ENCODE measurements at regions not wholly inside any gene's neighbourhood (a gene's known extent, or its start where the extent isn't known, plus 50 kb on each side); places are given as distances from the start of the nearest gene placed in this dataset.

GRCh38 chr2:155357172-155357571 is 658.7 kb downstream of the KCNJ3 start:
- Mint-ChIP-seq H3K36me3 (ENCODE audit: insufficient read depth) (peaks cover 3% of the 10 kb centered on the region), H3K4me1 (ENCODE audit: low read depth) (no peaks in the 10 kb centered on the region), H3K27ac (no peak overlapping the region), H3K27me3 (no peaks in the 10 kb centered on the region), H3K9me3 (ENCODE audit: low read depth) (peaks cover 19% of the 10 kb centered on the region), H3K4me3 (ENCODE audit: low read depth) (no peak overlapping the region)
- no peak for TF ChIP-seq CTCF (IDR thresholded peaks at IDR 0.05; ENCODE audit: unreplicated experiment)
- DNase-seq (ENCODE audit: low spot score, unreplicated experiment), result no peak

DNA sequence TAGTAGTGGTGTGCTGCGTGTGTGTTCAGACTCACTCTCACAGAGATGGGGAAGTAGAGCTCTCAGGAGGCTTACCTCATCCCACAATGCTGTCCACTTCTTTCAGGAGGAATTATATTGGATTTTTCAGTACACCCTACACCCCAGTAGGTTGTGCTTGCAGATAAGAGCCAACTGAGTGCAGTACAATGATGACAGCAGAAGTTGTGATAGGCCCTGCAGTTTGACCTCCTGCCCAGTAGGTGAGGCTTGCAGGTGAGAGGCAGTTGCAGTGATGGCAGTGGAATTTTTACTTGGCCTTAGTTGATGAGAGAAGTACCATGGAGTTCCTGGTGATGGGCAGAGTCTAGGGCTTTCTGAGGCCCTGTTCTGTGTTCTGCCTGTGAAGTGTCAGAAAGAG is 657.8 kb downstream of the KCNJ3 start:
- TF ChIP-seq CTCF (IDR thresholded peaks at IDR 0.05; ENCODE audit: unreplicated experiment), result no peak
- Mint-ChIP-seq H3K9me3 (ENCODE audit: low read depth) (peaks cover 19% of the 10 kb centered on the region), H3K4me1 (ENCODE audit: low read depth) (no peaks in the 10 kb centered on the region), H3K27me3 (no peaks in the 10 kb centered on the region), H3K27ac (no peak overlapping the region), H3K36me3 (ENCODE audit: insufficient read depth) (peaks cover 3% of the 10 kb centered on the region), H3K4me3 (ENCODE audit: low read depth) (no peak overlapping the region)
- no peak for DNase-seq (ENCODE audit: low spot score, unreplicated experiment)

DNA sequence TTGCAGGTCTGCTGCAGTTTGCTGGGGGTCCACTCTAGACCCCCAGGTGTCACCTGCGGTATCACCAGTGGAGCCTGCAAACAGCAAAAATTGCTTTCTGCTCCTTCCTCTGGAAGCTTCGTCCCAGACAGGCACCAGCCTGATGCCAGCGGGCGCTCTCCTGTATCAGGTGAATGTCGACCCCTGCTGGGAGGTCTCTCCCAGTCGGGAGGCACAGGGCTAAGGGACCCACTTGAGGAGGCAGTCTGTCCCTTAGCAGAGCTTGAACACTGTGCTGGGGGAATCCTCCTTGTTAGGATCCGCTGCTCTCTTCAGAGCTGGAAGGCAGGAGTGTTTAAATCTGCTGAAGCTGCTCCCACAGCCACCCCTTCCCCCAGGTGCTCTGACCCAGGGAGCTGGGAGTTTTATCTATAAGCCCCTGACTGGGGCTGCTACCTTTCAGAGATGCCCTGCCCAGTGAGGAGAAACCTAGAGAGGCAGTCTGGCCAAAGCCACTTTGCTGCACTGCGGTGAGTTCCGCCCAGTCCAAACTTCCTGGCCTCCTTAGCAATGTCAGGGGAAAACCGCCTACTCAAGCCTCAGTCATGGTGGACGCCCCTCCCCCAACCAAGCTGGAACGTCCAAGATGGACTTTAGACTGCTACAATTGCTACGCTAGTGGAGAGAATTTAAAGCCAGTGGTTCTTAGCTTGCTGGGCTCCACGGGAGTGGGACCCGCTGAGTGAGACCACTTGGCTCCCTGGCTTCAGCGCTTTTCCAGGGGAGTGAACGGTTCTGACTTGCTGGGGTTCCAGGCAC is 652.5 kb downstream of the KCNJ3 start:
- Mint-ChIP-seq H3K4me3 (ENCODE audit: low read depth) (no peak overlapping the region), H3K36me3 (ENCODE audit: insufficient read depth) (no peaks in the 10 kb centered on the region), H3K27ac (no peak overlapping the region), H3K9me3 (ENCODE audit: low read depth) (peaks cover 13% of the 10 kb centered on the region), H3K27me3 (no peaks in the 10 kb centered on the region), H3K4me1 (ENCODE audit: low read depth) (no peaks in the 10 kb centered on the region)
- no peak for TF ChIP-seq CTCF (IDR thresholded peaks at IDR 0.05; ENCODE audit: unreplicated experiment)
- no peak for DNase-seq (ENCODE audit: low spot score, unreplicated experiment)

- H3K4me1 Mint-ChIP-seq (ENCODE audit: low read depth), result no peaks in the 10 kb centered on the region
- no peak overlapping the region for H3K27ac Mint-ChIP-seq
- no peaks in the 10 kb centered on the region for H3K36me3 Mint-ChIP-seq (ENCODE audit: insufficient read depth)
- no peak for TF ChIP-seq CTCF (IDR thresholded peaks at IDR 0.05; ENCODE audit: unreplicated experiment)
- no peaks in the 10 kb centered on the region for H3K9me3 Mint-ChIP-seq (ENCODE audit: low read depth)
- H3K4me3 Mint-ChIP-seq (ENCODE audit: low read depth), result no peak overlapping the region
- H3K27me3 Mint-ChIP-seq, result no peaks in the 10 kb centered on the region
- DNase-seq (ENCODE audit: low spot score, unreplicated experiment), result no peak
Observed at GRCh38 chr2:155332016-155332415, 633.5 kb downstream of the KCNJ3 start.

DNA sequence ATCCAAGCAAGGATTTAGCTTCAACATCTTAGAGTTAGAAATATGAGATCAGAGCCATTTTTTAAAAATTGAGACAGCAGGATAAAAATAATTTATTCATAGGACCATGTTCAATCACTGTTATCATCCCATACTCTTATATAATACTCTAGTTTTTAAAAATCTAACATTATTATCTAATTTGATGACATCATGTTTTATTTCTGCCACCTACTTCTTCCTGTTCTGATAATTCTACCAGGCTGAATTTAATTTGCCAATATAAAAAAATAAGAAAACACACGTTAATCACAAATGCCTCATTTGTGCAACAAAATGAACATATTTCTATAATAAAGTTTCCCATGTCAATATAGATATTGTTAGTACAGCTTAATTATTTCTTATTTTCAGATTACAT is 621.7 kb downstream of the KCNJ3 start:
- no peaks in the 10 kb centered on the region for H3K36me3 Mint-ChIP-seq (ENCODE audit: insufficient read depth)
- H3K27me3 Mint-ChIP-seq, result peaks cover 3% of the 10 kb centered on the region
- no peak overlapping the region for H3K27ac Mint-ChIP-seq
- TF ChIP-seq CTCF (IDR thresholded peaks at IDR 0.05; ENCODE audit: unreplicated experiment), result no peak
- H3K9me3 Mint-ChIP-seq (ENCODE audit: low read depth), result no peaks in the 10 kb centered on the region
- no peaks in the 10 kb centered on the region for H3K4me1 Mint-ChIP-seq (ENCODE audit: low read depth)
- no peak for DNase-seq (ENCODE audit: low spot score, unreplicated experiment)
- no peak overlapping the region for H3K4me3 Mint-ChIP-seq (ENCODE audit: low read depth)

All from progenitor cell of endocrine pancreas (in vitro differentiated cells).